Pancreas (tissue), 10 donors: ENCODE measurements at regions not wholly inside any gene's neighbourhood (a gene's known extent, or its start where the extent isn't known, plus 50 kb on each side); places are given as distances from the start of the nearest gene placed in this dataset.
"Not testable (repeated sequence)": the region's sequence is repeated elsewhere in the genome, so short reads cannot be mapped to it uniquely, and the experiment has no call there.

Source experiments
- ATAC-seq, 4 donors: fragments of 200-7000 bp; cut with Tn5 transposase; one replicate each; pipeline versions ENCODE4 v1.8.0 to v1.9.1; 2020; ENCODE audit warnings: mild to moderate bottlenecking in 4 of 4, moderate library complexity in 4 of 4
- DNase-seq, 6 donors: peaks; one replicate each; pipeline ENCODE4 v3.0.0-alpha.2; 2020
- FAIRE-seq: peaks from 2 replicates; lab custom pipeline; 2012; peaks lifted over from hg19 to GRCh38; lab: Jason Lieb, UNC
- H3K27ac ChIP-seq, 4 donors: fragments of 200-600 bp; sonication (generic); 1 replicate in 3 of 4; 2 replicates in 1 of 4; pipeline versions ENCODE4 v1.5.0 to v1.8.0; 2020
- H3K27me3 ChIP-seq, 4 donors: fragments of 200-600 bp; one replicate each; pipeline ENCODE4 v1.8.0; 2021
- H3K36me3 ChIP-seq, 3 donors: fragments of 200-600 bp; sonication (generic) in 1 of 3; one replicate each; pipeline versions ENCODE4 v1.5.0 to v1.8.0; 2020 to 2021
- H3K4me1 ChIP-seq, 3 donors: fragments of 200-600 bp; one replicate each; pipeline ENCODE4 v1.8.0; 2021
- H3K4me3 ChIP-seq, 4 donors: fragments of 200-600 bp; sonication (generic) in 2 of 4; one replicate each; pipeline versions ENCODE4 v1.5.0 to v1.8.0; 2020 to 2021
- H3K9me3 ChIP-seq, 4 donors: fragments of 200-600 bp; one replicate each; pipeline ENCODE4 v1.8.0; 2021
- CTCF ChIP-seq, 4 donors: fragments of 200-600 bp; sonication (generic) in 3 of 4; IDR thresholded peaks; one replicate each; pipeline versions ENCODE4 v1.5.0 to v1.8.0; 2021; ENCODE audit warnings: antibody characterized with exemption in 4 of 4
- WGBS, 2 donors: extraction: QIAGEN DNeasy Blood & Tissue Kit; methylation state at CpG; one replicate each; pipeline ENCODE4 v1.1.7; 2013; 5-methylcytosine and 5-hydroxymethylcytosine counted together
- intact Hi-C, 3 donors: fragments of 100-400 bp; cut with DNase I; formaldehyde crosslinking; loops; one replicate each; pipeline versions ENCODE4 v1.11.1 to v1.14.2; 2022
- donor health status: healthy with polysubstance abuse.
- donor health status: DM: no; HTN: no; CAD: no; lungs with moderate emphysema.
- donor health status: DM: no; HTN: no; CAD: no.
- donor health status: control.
- donor health status: control.
- donor health status: Bipolar disorder and iron deficiency.
- donor health status: DM: yes; HTN: yes; CAD: no.
- donor health status: DM: no; HTN: no; CAD: no.
- donor health status: DM: no; HTN: no; CAD: no.
- donor health status: DM: yes; HTN: yes; CAD: no.

- H3K9me3 ChIP-seq = no peaks in the 10 kb centered on the region
- no peaks in the 10 kb centered on the region for H3K4me1 ChIP-seq
- no peak for TF ChIP-seq CTCF (IDR thresholded peaks at IDR 0.05)
- 64 to 87% methylated on average over 4 of the region's 4 CpGs for WGBS, 2 donors
- no peak for DNase-seq
- no peaks in the 10 kb centered on the region for H3K27me3 ChIP-seq
- no peak for ATAC-seq
- FAIRE-seq = no peak
- H3K4me3 ChIP-seq = no peak overlapping the region
- intact Hi-C loops = no loop called here
- no peaks in the 10 kb centered on the region for H3K36me3 ChIP-seq
- H3K27ac ChIP-seq = no peak overlapping the region
These were observed 106.3 kb downstream of the TRIM43 start for GRCh38 chr2:95698146-95698545.

GRCh38 chr2:95699201-95700184 is 107.7 kb downstream of the TRIM43 start:
- intact Hi-C loops, H3K27me3 ChIP-seq, H3K36me3 ChIP-seq, H3K27ac ChIP-seq, H3K4me3 ChIP-seq, H3K9me3 ChIP-seq, ATAC-seq, FAIRE-seq, H3K4me1 ChIP-seq, DNase-seq: not testable (repeated sequence)
- 59 to 70% methylated on average over 5 of the region's 5 CpGs for WGBS, 2 donors

DNA sequence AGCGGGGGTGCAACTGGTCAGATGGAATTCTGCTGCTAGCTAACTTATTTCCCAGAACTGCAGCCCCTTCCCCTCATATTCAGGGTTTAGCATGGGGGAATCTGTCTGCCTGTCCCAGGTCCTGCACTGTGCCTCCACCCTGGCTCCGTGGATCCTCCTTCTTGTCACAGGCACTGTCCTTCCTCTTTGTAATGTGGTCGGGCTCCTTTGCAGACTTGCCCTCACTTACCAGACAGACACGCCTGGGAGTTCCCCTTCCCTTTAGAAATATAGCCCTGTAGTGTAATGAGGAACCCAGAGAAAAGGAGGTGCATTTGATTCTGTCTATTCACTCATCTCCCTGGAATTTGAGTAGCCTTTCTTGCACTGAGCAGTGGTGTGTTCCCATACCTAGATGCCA is 108.7 kb downstream of the TRIM43 start:
- H3K4me3 ChIP-seq = no peak overlapping the region
- intact Hi-C loops = no loop called here
- H3K27me3 ChIP-seq = no peaks in the 10 kb centered on the region
- no peak for TF ChIP-seq CTCF (IDR thresholded peaks at IDR 0.05)
- no peaks in the 10 kb centered on the region for H3K36me3 ChIP-seq
- no peak overlapping the region for H3K27ac ChIP-seq
- H3K4me1 ChIP-seq = no peaks in the 10 kb centered on the region
- FAIRE-seq (no peak), DNase-seq (no peak), ATAC-seq (peak in 2 of 4 donors; percentile 27 to 73)
- WGBS, 2 donors = 50 to 61% methylated on average over 4 of the region's 4 CpGs
- H3K9me3 ChIP-seq = no peaks in the 10 kb centered on the region

GRCh38 chr2:95702471-95702870 is 110.7 kb downstream of the TRIM43 start:
- intact Hi-C loops = no loop called here
- Histone ChIP-seq H3K9me3 (no peaks in the 10 kb centered on the region), H3K4me3 (no peak overlapping the region), H3K4me1 (no peaks in the 10 kb centered on the region), H3K27ac (no peak overlapping the region), H3K36me3 (no peaks in the 10 kb centered on the region), H3K27me3 (no peaks in the 10 kb centered on the region)
- no peak for ATAC-seq
- FAIRE-seq = no peak
- 82 to 85% methylated on average over 7 of the region's 7 CpGs for WGBS, 2 donors
- DNase-seq = no peak
- no peak for TF ChIP-seq CTCF (IDR thresholded peaks at IDR 0.05)

DNA sequence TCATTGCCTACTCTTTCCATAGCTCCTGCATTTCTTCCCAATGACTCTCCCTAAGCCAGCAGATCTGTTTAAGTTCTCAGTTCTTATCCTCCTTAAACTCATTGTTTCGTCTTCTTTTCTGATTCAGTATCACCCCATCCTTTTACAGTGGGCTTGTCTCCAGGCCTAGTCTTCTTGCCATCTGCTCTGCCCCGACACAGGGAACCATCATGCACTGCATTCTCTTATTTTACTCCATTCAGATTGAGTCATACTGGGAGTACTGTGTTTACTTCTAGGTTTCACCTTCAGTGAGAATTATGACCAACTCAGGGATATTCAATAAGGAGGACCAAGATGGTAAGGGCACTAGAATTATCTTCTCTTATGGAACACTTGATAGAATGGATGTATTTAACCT is 115.4 kb downstream of the TRIM43 start:
- ATAC-seq, intact Hi-C loops, H3K27me3 ChIP-seq, H3K9me3 ChIP-seq, DNase-seq, H3K4me3 ChIP-seq, H3K4me1 ChIP-seq, H3K36me3 ChIP-seq, H3K27ac ChIP-seq, FAIRE-seq: not testable (repeated sequence)
- 79 to 80% methylated on average over 2 of the region's 2 CpGs for WGBS, 2 donors

DNA sequence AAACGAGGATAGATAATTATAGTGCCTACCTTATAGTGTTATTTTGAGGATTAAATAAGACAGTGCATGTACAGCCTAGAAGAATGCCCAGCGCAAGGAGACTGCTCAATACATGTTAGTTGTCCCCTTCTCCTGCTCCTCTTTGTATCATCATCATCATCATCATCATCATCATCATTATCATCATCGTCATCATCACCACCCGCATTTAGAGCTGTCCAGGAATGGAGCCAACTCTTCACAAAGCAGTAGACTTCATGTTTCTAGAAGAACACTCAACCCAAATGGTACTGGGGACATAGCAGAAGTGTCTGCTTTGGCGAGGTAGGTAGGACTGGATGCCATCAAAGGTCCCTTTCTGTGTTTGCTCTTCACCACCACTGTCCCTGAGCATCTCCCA is 116.0 kb downstream of the TRIM43 start:
- H3K4me3 ChIP-seq = no peak overlapping the region
- WGBS, 2 donors = 67 to 82% methylated on average over 5 of the region's 5 CpGs
- TF ChIP-seq CTCF (IDR thresholded peaks at IDR 0.05) = no peak
- H3K27me3 ChIP-seq = no peaks in the 10 kb centered on the region
- H3K36me3 ChIP-seq = no peaks in the 10 kb centered on the region
- H3K4me1 ChIP-seq = no peaks in the 10 kb centered on the region
- intact Hi-C loops = no loop called here
- DNase-seq = no peak
- no peak for ATAC-seq
- H3K9me3 ChIP-seq = no peaks in the 10 kb centered on the region
- H3K27ac ChIP-seq = no peak overlapping the region
- FAIRE-seq = no peak
